ENCODE measurements at regions not wholly inside any gene's neighbourhood (a gene's known extent, or its start where the extent isn't known, plus 50 kb on each side); places are given as distances from the start of the nearest gene placed in this dataset.
"Not testable (repeated sequence)": the region's sequence is repeated elsewhere in the genome, so short reads cannot be mapped to it uniquely, and the experiment has no call there.

DNA sequence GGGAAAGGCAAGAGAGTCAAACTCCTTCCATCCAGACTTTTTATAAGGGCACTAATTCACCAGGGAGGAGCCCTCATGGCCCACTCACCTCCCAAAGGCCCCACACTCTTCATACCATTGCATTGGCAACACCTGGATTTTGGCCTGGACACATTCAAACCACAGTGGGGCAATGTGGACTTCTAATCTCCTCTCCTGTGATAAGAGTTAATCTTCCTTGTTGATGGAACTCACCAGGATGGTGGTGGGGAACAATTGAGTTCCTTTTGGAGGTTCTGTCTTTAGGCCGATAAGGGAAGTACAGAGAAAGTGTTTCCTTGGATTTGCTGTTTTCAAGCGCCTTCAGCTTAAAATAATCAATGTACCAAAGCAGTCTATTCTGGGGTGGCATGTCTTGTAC lies 268.7 kb downstream of the CD83 start:
- TF ChIP-seq, protein P1, sequence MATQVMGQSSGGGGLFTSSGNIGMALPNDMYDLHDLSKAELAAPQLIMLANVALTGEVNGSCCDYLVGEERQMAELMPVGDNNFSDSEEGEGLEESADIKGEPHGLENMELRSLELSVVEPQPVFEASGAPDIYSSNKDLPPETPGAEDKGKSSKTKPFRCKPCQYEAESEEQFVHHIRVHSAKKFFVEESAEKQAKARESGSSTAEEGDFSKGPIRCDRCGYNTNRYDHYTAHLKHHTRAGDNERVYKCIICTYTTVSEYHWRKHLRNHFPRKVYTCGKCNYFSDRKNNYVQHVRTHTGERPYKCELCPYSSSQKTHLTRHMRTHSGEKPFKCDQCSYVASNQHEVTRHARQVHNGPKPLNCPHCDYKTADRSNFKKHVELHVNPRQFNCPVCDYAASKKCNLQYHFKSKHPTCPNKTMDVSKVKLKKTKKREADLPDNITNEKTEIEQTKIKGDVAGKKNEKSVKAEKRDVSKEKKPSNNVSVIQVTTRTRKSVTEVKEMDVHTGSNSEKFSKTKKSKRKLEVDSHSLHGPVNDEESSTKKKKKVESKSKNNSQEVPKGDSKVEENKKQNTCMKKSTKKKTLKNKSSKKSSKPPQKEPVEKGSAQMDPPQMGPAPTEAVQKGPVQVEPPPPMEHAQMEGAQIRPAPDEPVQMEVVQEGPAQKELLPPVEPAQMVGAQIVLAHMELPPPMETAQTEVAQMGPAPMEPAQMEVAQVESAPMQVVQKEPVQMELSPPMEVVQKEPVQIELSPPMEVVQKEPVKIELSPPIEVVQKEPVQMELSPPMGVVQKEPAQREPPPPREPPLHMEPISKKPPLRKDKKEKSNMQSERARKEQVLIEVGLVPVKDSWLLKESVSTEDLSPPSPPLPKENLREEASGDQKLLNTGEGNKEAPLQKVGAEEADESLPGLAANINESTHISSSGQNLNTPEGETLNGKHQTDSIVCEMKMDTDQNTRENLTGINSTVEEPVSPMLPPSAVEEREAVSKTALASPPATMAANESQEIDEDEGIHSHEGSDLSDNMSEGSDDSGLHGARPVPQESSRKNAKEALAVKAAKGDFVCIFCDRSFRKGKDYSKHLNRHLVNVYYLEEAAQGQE (IDR thresholded peaks at IDR 0.05; ENCODE audit: insufficient replicate concordance, low read depth): no peak
- TF ChIP-seq, protein P2, sequence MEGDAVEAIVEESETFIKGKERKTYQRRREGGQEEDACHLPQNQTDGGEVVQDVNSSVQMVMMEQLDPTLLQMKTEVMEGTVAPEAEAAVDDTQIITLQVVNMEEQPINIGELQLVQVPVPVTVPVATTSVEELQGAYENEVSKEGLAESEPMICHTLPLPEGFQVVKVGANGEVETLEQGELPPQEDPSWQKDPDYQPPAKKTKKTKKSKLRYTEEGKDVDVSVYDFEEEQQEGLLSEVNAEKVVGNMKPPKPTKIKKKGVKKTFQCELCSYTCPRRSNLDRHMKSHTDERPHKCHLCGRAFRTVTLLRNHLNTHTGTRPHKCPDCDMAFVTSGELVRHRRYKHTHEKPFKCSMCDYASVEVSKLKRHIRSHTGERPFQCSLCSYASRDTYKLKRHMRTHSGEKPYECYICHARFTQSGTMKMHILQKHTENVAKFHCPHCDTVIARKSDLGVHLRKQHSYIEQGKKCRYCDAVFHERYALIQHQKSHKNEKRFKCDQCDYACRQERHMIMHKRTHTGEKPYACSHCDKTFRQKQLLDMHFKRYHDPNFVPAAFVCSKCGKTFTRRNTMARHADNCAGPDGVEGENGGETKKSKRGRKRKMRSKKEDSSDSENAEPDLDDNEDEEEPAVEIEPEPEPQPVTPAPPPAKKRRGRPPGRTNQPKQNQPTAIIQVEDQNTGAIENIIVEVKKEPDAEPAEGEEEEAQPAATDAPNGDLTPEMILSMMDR (IDR thresholded peaks at IDR 0.05; ENCODE audit: insufficient read depth, low read length): no peak
- TF ChIP-seq SPI1 (IDR thresholded peaks at IDR 0.05; ENCODE audit: borderline replicate concordance, low read depth) (no peak), POLR2AphosphoS5 (IDR thresholded peaks at IDR 0.05; ENCODE audit: low read depth) (no peak), GABPA (IDR thresholded peaks at IDR 0.05; ENCODE audit: low read depth) (no peak)
- no peak for DNase-seq (ENCODE audit: low read depth in 1 of 2, low spot score in 1 of 2)
- Histone ChIP-seq H3K27me3 (ENCODE audit: insufficient read depth, poor library complexity, severe bottlenecking) (no peaks in the 10 kb centered on the region), H3K4me3 (replicated peaks; ENCODE audit: insufficient read depth, low read length) (no peak overlapping the region), H3K27ac (replicated peaks) (peak overlapping the region; percentile 40)

DNA sequence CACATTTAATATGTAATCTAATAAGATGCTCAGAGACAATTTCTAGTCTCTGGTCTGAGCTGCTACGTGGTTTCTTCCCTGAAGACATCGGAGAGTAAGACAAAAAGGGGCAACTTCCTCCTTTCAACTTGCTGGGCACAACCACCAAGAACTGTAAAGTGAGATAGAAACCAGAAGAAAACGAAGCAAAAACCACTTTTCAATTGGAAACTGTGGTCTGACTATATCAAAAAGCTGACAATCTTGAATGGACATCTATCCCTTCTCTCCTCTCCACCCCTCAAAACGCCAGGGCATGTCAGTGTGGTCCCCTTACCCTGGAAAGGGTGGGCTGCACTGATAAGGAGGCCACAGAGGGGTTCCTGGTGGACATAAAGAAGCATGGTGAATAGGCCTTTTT lies 269.1 kb downstream of the CD83 start:
- peak in 1 of 2 experiments; percentile 48 for DNase-seq (ENCODE audit: low read depth in 1 of 2, low spot score in 1 of 2)
- Histone ChIP-seq H3K27ac (replicated peaks) (peak overlapping the region; percentile 40), H3K4me3 (replicated peaks; ENCODE audit: insufficient read depth, low read length) (no peak overlapping the region), H3K27me3 (ENCODE audit: insufficient read depth, poor library complexity, severe bottlenecking) (no peaks in the 10 kb centered on the region)
- no peak for TF ChIP-seq GABPA (IDR thresholded peaks at IDR 0.05; ENCODE audit: low read depth)

- DNase-seq (ENCODE audit: low read depth in 1 of 2, low spot score in 1 of 2): no peak
- H3K27ac ChIP-seq (replicated peaks): no peak overlapping the region
- no peak overlapping the region for H3K4me3 ChIP-seq (replicated peaks; ENCODE audit: insufficient read depth, low read length)
- TF ChIP-seq SPI1 (IDR thresholded peaks at IDR 0.05; ENCODE audit: borderline replicate concordance, low read depth) (no peak), POLR2AphosphoS5 (IDR thresholded peaks at IDR 0.05; ENCODE audit: low read depth) (no peak), GABPA (IDR thresholded peaks at IDR 0.05; ENCODE audit: low read depth) (no peak)
- TF ChIP-seq, protein P1 (IDR thresholded peaks at IDR 0.05; ENCODE audit: insufficient replicate concordance, low read depth): no peak
- TF ChIP-seq, protein P2 (IDR thresholded peaks at IDR 0.05; ENCODE audit: insufficient read depth, low read length): no peak
- H3K27me3 ChIP-seq (ENCODE audit: insufficient read depth, poor library complexity, severe bottlenecking): no peaks in the 10 kb centered on the region
Observed at GRCh38 chr6:14388371-14388770, 270.8 kb downstream of the CD83 start.

GRCh38 chr6:14389776-14390175 lies 272.2 kb downstream of the CD83 start:
- not testable (repeated sequence) for H3K27ac ChIP-seq (replicated peaks); H3K4me3 ChIP-seq (replicated peaks; ENCODE audit: insufficient read depth, low read length); DNase-seq (ENCODE audit: low read depth in 1 of 2, low spot score in 1 of 2)

DNA sequence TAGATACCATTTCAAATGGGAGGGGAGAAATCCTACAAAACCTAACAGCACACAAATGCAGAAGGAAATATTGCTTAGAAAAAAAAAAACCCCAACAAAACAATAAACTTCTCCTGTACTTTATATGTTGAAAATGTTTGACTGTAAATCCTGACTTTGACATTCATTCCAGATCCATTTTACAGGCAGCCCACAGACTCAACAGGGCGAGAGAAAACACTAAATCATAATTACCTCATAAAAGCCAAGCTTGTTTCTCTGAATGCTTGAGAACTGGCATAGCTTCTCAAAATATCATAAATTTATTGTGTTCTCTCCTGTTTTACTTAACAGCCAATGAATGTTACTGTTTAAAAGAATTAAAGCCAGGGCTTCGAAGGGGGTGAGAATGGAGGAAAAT lies 273.2 kb downstream of the CD83 start:
- Histone ChIP-seq H3K27ac (replicated peaks) (no peak overlapping the region), H3K27me3 (ENCODE audit: insufficient read depth, poor library complexity, severe bottlenecking) (no peaks in the 10 kb centered on the region), H3K4me3 (replicated peaks; ENCODE audit: insufficient read depth, low read length) (no peak overlapping the region)
- no peak for DNase-seq (ENCODE audit: low read depth in 1 of 2, low spot score in 1 of 2)
- TF ChIP-seq, protein P2 (IDR thresholded peaks at IDR 0.05; ENCODE audit: insufficient read depth, low read length): no peak
- TF ChIP-seq SPI1 (IDR thresholded peaks at IDR 0.05; ENCODE audit: borderline replicate concordance, low read depth) (no peak), POLR2AphosphoS5 (IDR thresholded peaks at IDR 0.05; ENCODE audit: low read depth) (no peak), GABPA (IDR thresholded peaks at IDR 0.05; ENCODE audit: low read depth) (no peak)
- TF ChIP-seq, protein P1 (IDR thresholded peaks at IDR 0.05; ENCODE audit: insufficient replicate concordance, low read depth): no peak

More at GRCh38 chr6:14389776-14390175, 272.2 kb downstream of the CD83 start:
- H3K27me3 ChIP-seq (ENCODE audit: insufficient read depth, poor library complexity, severe bottlenecking): not testable (repeated sequence)

Data from HL-60 (cell line).